Spleen (tissue), 7 donors: ENCODE measurements at regions not wholly inside any gene's neighbourhood (a gene's known extent, or its start where the extent isn't known, plus 50 kb on each side); places are given as distances from the start of the nearest gene placed in this dataset.

Source experiments
- POLR2A ChIP-seq, 3 donors: fragments of 450-650 bp; IDR thresholded peaks; one replicate each; pipeline ENCODE4 v1.5.1; 2017; ENCODE audit warnings: antibody characterized with exemption in 3 of 3, mild to moderate bottlenecking in 1 of 3
- POLR2AphosphoS5 ChIP-seq, 3 donors: sonication (generic); formaldehyde crosslinking; IDR thresholded peaks; one replicate each; pipeline ENCODE4 v1.5.1; 2017; ENCODE audit warnings: antibody characterized with exemption in 3 of 3
- TF ChIP-seq, protein P1 (sequence below), 11 experiments: fragments of 200-600 bp in 7 of 11; fragments of 450-650 bp in 4 of 11; sonication (generic) in 4 of 11; IDR thresholded peaks in 8 of 11; conservative IDR thresholded peaks in 3 of 11; 1 replicate in 7 of 11; 2 replicates in 4 of 11; pipeline versions ENCODE4 v1.4.0 to v1.8.0; 2016 to 2021; ENCODE audit warnings: antibody characterized with exemption in 11 of 11, inconsistent platforms in 4 of 11, mild to moderate bottlenecking in 1 of 11
- donor health status: DM: no; HTN: no; CAD: no; lungs with moderate emphysema.
- donor health status: DM: no; HTN: no; CAD: no.
- donor health status: DM: no; HTN: no; CAD: no.

DNA sequence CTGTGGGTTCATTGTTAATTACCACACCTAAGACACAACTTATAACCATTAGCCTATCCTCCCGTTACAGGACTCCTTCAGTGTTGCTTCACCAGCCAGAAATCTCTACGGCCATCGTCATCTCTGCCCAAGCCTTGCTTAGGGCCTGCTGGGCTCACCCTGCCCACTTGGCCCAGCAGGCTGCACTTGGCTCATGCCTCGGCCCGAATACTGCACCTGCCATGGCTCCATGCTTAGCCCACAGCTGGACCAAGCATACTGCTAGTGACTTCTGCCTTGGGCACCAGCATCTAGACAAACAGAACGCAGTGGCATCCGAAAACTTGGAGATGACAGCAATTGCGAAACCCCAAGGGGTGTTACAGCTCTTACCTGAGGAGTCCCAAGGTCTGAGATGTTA lies 2336.0 kb upstream of the ACO1 start:
- no peak for TF ChIP-seq POLR2A (IDR thresholded peaks at IDR 0.05)
- TF ChIP-seq, protein P1, sequence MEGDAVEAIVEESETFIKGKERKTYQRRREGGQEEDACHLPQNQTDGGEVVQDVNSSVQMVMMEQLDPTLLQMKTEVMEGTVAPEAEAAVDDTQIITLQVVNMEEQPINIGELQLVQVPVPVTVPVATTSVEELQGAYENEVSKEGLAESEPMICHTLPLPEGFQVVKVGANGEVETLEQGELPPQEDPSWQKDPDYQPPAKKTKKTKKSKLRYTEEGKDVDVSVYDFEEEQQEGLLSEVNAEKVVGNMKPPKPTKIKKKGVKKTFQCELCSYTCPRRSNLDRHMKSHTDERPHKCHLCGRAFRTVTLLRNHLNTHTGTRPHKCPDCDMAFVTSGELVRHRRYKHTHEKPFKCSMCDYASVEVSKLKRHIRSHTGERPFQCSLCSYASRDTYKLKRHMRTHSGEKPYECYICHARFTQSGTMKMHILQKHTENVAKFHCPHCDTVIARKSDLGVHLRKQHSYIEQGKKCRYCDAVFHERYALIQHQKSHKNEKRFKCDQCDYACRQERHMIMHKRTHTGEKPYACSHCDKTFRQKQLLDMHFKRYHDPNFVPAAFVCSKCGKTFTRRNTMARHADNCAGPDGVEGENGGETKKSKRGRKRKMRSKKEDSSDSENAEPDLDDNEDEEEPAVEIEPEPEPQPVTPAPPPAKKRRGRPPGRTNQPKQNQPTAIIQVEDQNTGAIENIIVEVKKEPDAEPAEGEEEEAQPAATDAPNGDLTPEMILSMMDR (IDR thresholded peaks at IDR 0.05 in 8 of 11, conservative IDR thresholded peaks at IDR 0.05 in 3 of 11) = no peak
- no peak for TF ChIP-seq POLR2AphosphoS5 (IDR thresholded peaks at IDR 0.05)
